AG08395 (cell line): ENCODE measurements at regions not wholly inside any gene's neighbourhood (a gene's known extent, or its start where the extent isn't known, plus 50 kb on each side); places are given as distances from the start of the nearest gene placed in this dataset.
A peak's percentile ranks its signal among the peaks of the same experiment; 100 is the strongest.

ENCODE experiments used
- DNase-seq: peaks from one replicate; pipeline ENCODE4 v3.0.0; 2012; ENCODE audit warnings: mixed read lengths, low spot score

GRCh38 chr1:185500001-185500626 is 183.1 kb upstream of the IVNS1ABP start:
- peak; percentile 86 for DNase-seq

DNA sequence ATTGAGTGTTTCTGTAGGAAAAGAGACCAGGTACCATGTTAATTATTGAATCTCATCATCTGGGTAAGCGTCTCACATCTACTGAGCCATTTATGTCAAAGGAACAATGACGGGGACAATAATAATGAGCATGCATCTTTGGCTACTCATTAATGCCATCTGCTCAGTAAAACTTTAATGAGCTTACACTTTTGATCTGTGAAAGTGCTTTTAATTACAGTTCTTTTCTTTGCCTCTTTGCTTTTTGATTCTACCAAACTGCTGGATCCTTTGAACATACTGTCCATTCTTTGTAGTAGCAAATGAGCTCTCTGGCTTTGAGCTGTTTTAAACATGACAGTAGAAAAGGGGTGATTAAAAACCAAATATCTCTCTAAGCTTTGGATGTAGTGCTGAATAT is 181.2 kb upstream of the IVNS1ABP start:
- no peak for DNase-seq

DNA sequence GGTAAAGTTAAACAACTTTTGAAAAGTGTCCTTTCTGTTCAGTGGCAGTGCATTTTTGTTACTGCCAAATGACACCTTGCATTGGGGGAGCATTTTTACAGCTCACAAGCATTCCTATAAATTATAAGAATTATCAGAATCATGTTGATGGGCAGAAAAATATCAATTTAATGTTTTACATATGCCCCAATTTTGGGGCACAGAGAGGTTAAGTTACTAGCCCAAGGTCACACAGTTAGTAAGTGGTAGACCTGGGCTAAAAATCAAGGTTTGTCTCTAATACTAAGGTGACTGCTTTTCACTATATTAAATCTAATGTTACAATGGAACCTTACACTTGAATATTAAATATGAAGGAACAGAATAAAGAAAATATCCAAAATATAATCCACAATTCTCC is 180.1 kb upstream of the IVNS1ABP start:
- DNase-seq: no peak

DNA sequence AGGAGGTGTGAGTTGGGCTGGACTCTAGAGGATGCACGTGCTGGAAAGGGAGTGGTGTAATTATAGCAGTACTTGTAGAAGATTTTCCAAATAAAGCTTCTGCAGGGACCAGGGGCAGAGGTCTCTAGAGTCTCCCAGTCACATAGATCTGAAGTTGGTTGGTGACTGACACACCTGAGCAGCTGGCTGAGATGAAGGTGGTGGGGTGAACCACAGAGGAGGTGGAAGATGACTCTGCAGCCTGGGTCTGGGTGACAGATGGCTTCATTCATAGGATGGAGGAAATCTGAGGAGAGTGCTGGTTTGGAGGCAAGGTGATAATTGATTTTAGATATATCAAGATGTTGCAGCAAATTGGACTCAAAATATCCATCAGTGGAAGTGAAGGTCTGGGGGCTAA is 178.9 kb upstream of the IVNS1ABP start:
- no peak for DNase-seq

DNA sequence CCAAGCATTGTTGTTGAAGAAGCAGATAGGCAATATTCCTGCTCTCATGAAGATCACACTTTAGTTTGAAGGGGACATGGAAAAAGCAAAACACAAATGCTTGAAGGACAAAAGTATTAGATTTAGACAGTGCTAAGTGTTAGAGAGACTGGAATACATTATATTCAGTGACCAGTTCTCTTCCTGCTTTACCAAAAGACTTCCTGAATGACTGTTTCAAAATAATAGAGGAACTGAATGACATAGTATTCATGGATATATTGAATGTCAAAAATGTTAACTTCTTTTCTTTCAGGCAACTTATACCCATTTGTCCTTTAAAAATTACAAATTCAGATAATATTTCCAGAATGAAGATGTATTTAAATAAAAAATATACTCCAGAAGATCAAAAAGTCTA is 178.0 kb upstream of the IVNS1ABP start:
- DNase-seq: no peak

DNA sequence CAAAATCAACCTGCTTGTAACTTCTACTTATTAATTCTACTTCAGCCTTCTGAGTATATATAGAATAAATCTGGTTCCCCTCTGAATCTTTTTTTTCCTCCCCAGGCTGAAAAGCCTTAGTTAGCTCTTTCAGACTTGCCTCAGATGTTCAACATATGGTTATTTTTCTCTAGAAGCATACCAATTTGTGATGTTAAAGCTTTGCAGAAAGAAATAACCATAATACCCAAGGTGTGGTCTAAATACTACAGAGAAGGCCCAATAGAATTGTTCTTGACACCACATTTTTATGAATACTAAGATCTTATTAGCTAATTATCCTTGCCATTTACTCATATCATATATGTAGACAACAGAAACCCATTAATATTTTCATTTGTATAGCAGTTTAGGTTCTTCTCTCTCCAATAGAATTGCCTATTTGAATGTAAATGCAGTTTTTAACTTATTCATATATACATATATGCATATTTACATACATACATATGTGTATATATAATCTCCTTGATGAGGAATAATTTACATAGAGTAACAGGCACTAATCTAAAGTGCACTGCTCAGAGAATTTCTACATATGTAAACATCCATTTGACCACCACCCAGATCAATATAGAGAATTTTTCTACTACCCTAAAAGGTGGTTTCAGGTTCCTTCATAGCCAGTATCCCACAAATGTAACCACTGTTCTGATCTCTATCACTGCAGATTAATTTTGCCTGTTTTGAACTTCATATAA is 175.2 kb upstream of the IVNS1ABP start:
- no peak for DNase-seq

DNA sequence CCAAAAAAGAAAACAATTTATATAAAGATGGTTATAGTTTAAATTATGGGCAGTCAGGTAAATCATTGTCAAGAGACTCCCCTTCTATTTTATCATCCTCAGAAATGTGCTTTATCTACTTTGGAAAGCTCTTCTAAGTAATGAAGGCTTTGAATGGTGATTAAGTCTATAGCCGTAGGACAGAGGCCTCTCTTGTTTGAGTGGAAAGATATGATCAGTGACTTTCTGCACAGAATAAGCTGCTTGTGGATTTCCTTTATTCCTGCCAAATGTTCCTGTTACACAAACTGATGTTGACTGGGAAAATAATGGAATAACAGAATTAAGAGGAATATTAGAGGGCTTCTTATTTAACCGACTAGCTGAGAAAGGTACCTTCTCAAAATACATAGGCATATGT is 174.6 kb upstream of the IVNS1ABP start:
- DNase-seq: no peak

- DNase-seq: no peak
Measured at GRCh38 chr1:185490924-185491323, 173.9 kb upstream of the IVNS1ABP start.

DNA sequence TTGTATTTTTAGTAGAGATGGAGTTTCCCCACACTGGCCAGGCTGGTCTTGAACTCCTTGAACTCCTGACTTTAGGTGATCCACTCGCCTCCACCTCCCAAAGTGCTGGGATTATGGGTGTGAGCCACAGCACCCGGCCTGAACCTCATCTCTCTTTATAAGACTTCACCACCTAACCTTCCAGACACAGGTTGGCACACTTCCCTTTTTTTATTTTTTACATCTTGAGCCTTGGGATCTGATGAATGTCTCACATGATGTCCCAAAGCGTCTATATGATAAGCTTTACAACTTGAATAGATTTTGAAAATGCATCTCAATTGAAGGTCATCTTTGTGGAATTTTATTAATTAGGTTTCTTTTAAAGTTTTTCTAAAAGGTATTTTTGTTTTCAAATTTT is 172.4 kb upstream of the IVNS1ABP start:
- no peak for DNase-seq

- no peak for DNase-seq
Measured at GRCh38 chr1:185488808-185489207, 171.8 kb upstream of the IVNS1ABP start.

- DNase-seq: no peak
Measured at GRCh38 chr1:185487936-185488335, 170.9 kb upstream of the IVNS1ABP start.

DNA sequence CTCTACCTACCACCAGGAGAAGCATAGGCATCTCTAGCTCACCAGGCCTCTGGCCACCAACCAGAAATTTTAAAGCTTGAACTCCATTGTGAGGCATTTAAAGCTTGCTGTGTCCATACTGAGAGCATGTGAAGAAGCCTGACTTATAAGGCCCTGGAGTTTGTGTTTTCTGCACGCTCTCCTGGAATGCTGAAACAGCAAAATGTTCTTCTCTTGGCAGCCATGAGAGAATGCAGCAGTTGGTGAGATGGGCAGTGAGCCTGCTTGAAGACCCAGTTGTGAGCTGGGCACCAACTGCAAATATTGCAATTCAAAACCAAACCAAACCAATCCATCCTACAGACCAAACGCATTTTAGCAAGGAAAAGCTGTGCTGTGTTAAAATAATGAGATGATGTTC is 170.0 kb upstream of the IVNS1ABP start:
- no peak for DNase-seq

DNA sequence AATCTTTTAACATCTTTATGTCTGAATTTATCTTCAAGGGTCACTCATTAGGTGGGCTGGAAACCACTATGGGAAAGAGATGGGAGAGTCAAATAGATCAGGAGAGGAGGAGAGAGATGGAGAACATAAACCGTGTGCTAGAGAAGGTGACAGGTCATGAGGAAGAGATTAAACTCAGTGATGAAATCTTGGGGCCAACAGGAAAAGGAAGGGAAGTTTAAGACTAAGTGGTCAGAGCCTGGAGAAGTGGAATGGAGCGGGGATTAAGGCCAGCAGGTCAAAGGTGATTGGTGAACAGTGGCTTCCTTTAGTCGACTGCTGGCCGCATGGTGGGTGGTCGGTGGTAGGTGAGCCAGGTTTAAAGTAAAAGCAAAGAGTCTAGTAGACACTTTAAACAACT is 169.3 kb upstream of the IVNS1ABP start:
- no peak for DNase-seq

GRCh38 chr1:185483664-185484450 is 166.8 kb upstream of the IVNS1ABP start:
- peak; percentile 92 for DNase-seq

DNA sequence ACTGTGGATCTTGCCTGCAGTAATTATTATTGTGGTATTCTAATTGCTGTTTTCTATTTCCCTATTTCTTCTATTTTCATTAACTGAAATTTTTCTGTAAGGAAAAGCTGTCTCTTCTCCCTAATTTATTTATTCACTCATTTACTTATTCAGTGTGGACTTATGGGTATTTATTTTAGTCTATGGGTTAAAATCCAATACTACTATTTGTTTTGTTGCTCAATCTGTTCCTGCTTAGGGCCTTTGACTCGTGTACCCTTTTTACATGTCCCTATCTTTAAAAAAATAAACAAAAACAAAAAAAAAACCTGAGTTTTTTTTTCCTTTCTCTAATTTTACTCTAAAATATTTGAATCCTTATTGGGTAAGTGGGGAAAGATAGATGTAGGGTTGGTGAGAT is 166.2 kb upstream of the IVNS1ABP start:
- DNase-seq: no peak

GRCh38 chr1:185480545-185480944 is 163.5 kb upstream of the IVNS1ABP start:
- DNase-seq: peak; percentile 48

DNA sequence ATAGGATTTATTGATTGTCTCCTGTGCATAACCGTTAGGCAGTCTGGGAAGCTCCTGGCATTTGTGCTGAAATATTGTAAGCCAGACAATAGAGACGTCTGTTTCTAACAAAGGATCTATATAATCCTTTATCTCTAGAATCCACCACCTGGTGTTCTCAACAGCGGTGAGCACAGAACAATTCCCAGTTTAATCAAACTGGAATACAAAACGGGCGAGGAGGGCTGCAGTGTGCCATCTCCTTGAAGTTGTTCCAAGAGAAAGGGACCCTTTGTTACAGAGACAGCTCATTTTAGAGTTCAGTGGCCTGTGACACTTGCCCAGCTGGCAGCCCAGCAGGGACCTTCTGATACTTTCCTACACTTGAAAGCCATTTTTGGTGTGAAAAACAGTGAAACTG is 162.8 kb upstream of the IVNS1ABP start:
- DNase-seq: no peak

DNA sequence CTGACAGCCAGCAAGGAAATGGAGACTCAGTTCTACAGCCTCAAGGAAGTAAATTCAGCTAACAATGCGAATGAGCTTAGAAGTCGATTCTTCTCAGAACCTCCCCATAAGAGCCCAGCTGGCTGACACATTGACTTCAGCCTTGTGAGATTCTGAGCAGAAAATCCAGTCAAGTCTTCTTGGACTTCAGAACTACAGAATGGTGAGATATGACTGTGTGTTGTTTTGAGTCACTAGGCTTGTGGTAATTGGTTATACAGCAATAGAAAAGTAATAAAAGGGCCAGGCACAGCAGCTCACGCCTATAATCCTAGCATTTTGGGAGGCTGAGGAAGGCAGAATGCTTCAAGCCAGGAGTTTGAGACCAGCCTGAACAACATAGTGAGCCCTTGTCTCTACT is 161.8 kb upstream of the IVNS1ABP start:
- no peak for DNase-seq

DNA sequence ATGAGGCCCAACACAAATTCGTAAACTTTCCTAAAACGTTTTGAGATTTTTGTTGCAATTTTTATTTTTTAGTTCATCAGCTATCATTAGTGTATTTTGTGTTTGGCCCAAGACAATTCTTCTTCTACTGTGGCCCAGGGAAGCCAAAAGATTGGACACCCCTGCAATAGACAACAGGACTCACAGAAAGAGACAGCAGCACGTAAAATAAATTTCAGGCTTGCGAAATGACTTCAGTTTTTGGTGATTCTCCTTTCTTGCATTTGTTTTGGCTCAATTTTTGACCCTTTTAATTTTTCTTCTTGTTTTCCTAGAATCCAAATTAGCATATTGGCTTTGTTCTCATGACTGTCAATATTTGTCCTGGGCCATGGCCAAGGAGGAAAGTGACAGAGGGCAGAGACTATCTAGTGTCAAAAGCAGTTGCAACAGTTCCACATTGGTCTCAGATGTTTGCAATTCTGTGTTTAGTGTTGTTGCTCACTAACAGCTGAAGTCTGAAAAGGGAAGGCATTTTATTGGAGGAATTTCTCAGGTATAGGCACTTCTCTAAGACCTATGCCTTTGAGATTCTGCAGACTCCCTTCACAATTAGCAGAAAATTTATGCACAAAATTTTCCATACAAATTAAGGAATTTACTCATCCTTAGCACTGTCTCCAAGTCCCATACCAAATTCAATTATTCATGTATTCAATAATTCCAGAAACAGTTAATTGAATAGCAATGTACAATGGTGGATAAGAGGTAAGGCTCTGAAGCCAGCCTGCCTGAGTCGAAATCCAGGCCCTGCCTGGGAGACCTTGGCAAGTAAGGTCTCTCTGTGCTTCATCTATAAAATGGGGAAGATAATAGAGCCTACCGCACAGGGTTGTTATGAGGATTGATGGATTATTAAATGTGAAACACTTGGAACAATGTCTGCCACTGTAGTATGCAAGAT is 160.9 kb upstream of the IVNS1ABP start:
- no peak for DNase-seq

GRCh38 chr1:185474440-185475149 is 157.6 kb upstream of the IVNS1ABP start:
- no peak for DNase-seq

DNA sequence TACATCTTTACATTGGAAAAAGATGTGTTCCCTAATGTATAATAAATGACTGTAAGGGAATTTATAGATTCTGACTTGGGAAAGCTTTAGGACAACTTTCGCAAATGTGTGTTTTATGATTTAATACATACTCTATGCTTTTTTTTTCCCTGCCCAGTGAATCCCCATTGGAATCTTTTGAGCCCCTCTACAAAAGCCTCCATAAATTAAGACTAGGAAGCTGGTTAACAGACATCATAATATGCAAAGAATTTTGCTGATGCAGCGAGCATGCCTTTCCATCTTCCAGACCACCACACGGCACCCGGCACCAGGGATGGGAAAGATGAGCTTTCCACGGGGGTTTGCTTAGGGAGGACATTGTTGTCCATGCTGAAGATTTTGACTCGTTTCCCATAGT is 156.1 kb upstream of the IVNS1ABP start:
- DNase-seq: no peak
